DMS153 (cell line): ENCODE measurements at regions not wholly inside any gene's neighbourhood (a gene's known extent, or its start where the extent isn't known, plus 50 kb on each side); places are given as distances from the start of the nearest gene placed in this dataset.

Experiments used
- DNase-seq: peaks from one replicate; lab custom pipeline; 2025; lab: John Stamatoyannopoulos, UW

DNA sequence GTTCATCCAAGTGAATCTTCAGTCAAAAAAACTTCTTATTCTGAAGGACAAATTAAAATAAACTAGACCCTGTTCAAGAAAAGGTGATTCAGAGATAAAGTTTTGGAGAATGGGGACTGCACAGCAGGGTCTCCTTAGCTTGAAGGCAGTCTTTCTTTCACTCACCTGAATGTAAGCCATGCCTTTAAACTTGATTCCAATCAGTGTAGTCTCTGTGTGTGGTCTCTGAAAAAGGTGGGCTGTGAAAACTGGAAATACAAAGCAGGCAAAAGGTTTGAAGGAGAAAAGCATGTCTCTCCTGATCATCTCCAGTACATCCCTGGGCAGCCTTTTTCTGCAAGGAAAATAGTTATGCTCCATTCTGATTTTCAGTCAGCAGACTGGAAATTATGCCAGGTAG is 188.0 kb upstream of the SASH1 start:
- DNase-seq, result no peak

DNA sequence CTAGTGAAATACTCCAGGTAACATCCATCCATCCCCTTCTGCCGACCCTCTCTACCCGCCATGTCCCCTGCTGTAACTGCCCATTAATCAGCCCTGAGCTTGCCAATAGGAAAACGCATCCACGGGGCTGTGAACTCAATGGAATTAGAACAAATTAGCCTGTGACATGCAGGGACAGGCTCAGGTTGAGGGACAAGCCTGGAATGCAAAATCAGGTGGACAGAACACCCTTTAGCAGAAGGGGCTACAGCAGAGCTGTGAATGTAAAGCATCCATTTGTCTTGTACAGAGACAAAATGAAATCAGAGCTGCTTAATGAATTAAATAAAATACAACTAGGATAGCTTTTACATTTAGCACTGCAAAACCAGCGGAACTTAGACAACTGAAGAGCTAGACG is 187.3 kb upstream of the SASH1 start:
- DNase-seq, result no peak

DNA sequence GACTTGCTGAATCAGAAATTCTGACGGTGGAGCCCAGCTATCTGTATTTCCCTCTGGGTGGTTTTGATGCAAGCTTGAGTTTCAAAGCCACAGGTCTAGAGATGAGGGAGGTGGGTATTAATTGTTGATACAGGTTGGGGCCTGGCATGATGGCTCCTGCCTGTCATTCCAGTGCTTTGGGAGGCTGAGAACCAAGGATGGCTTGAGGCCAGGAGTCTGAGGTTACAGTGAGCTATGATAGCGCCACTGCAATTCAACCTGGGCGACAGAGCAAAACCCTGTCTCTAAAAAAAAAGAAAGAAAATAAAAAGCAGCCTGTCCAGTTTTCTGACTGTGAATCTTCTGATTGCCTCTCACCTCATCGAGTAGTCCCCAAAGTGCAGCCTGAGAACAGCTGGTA is 184.8 kb upstream of the SASH1 start:
- DNase-seq, result no peak

DNA sequence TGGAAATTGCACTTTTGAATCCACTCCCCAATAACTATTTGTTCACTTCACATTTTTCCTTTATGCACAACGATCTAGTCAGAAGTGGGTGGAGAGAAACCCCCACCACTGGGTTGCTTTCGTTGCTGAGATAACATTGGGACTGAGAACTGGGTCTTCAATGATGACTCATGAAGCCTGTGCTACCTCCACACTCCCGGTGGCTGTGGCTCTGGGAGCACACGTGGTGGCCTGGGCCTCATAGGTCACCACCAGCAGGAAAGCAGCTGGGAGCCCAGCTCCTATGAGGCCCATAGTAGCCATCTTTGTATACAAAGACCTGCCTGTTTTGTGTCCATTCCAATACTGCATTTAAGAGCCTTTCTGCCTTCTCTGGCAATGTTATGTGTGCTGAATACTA is 178.0 kb upstream of the SASH1 start:
- no peak for DNase-seq

DNA sequence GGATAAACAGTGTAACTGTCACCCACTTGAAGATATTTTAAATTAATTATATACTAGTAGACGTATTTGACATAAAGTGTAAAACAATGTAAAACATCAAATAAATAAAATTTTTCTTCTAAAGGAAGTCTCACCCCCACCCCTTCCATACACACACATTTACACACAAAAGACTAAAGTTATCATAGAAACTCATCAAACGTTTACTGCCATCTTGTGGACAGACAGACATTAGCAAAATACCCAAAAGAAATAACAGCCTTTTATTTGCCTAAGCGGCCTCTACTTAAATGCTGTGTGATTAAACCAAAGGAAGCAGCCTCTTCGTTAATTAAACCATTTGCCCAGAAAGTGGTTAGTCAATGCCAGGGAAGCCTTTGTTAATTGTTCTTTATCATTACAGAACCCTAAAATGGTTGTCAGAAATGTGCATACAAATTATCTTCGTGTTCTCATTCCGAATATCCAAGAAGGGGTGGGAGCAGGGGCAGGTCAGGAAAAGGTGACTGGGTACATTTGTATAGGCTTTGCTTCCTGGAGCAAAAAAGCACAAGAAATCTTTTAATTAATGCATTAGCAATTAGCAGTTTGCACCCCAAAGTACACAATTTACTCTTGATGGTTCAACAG is 176.2 kb upstream of the SASH1 start:
- DNase-seq, result peak; percentile 44

DNA sequence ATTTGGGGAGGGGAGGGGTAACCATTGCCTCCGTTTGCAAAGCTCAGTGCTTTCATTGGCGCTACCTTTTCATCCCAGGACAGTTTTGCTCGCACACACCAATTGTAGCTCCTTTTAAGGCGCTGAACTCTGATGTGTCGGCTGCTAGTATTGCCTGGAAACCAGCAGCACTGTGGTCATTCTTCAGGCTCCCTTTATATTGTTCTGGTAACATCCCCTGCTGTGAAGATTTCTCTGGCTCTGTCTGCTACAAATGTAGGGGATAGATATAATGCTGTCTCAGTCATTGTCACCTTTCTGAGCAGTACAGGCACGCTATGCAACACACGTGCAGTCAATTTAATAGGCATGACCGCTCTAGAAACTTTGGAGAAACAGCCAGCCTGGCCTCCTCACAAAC is 172.9 kb upstream of the SASH1 start:
- no peak for DNase-seq

DNA sequence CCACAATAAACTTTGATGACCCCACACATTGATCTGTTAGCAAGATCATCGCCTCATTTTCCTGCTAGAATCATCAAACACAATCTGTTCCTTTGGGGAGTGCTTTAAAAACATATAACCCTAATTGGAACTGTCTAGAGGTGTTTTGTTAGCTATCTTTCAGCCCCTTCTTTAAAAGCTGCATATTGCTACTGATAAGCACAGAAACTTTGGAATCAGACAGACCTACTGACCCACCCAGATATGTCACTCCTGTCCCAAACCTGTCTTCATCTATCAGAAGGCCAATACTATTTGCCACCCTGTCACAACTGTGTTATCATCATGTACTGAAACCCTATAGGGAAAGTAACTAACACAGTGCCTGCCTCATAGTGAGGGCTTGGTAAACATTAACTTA is 172.4 kb upstream of the SASH1 start:
- no peak for DNase-seq

DNA sequence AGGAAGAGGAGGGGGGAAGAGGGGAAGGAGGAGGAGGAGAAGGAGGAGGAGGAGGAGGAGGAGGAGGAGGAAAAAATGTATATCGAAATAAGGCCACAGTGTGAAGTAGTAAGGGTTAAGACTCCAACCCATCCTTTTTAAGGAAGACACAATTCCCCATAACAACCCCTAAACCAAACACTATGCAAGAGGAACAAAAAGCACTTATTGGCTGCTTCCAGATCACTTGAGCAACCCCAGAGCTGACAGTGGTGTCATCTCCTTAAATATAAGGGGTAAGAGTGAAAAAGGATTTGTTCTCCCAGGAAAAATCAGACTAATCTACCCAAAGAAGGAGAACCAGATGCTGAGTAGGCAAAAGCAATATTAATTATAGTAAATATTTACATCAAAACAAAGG is 169.1 kb upstream of the SASH1 start:
- DNase-seq, result no peak

DNA sequence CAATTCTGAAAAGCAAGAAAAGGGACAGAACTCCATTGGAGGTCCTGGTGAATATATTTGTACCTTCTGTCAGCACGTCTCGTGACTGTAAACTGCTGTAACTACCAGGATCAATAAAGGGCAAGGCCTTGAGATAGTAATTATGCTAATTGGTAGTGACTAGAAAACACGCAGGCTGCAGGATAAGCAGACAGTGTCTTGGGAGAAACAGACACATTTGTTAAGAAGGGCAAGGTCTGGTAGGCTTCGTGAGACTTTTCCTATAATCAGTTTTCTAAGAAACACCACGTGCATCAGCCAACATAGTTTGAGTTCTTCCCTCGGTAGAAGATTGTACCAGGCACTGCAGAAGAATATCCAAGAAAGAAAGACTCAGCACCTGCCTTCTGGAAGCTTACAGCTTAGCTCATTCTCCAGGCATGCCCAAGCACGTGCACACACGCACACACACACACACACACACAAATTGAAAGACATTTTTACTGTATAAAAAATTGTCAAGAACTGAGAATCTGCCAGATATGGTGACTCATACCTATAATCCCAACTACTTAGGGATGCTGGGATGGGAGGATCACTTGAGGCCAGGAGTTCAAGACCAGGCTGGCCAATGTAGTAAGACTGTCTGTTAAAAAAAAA is 167.0 kb upstream of the SASH1 start:
- DNase-seq, result no peak

DNA sequence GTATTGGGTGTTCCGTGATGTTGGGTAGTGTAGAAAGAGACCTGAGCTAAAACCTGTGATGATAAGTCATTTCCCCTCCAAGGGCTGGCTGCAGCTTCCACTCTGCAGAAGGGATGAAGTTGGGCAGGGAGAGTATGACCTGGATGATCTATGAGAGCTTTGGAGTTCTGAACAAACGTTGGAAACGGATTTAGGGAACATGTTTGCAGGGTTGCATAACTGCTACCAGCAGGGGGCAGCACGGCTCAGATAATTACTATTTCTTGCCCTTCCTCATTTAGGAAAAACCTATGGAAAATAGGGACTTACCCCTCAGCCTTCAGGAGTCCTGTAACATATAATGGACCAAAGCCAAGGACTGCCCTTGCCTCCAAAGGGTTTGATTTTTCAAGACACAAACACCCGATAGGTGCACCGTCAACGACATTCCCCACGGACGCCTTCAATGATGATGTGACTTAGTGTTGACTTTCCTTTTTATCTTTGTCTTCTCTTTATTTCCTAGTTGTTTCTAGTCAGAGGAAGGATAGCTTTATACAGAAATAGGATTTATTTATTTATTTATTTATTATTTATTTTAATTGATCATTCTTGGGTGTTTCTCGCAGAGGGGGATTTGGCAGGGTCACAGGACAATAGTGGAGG is 164.9 kb upstream of the SASH1 start:
- no peak for DNase-seq

DNA sequence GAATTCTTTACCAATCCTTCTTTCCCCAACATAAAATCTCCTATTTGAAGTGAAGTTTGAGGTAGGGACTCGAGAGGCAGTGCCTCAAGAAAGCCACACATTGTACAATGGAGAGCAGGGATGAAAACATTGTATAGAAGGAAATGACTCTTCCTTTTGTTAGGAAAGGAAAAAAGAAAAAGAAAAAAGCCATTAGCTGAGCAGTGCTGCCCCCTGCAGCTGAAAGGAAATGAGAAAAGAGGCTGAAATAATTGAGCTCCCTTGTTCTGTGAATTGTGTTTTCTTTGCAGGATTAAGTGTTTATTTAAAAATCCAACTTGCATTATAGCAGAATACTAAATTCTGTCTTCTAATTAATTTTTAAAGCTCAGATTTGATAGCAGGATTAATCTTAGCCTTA is 162.9 kb upstream of the SASH1 start:
- DNase-seq, result no peak

DNA sequence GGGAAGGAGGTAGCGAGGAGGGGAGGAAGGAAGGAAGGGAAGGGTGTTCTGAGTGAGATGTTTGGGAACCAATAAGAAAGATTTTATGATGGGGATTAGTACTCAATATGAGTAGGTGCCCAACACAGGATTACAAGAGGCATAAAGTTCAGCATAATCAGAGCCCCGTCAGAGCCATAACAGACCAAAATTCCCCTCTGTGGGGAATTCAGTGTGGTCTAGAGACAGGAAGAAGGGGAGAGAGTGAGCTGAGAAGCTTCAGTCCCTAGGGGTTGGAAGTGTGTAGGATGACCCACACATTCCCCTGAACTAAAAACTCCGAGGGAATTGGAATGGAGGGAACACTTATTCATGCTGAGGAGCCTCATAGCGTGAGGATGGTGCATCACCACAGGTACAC is 160.3 kb upstream of the SASH1 start:
- DNase-seq, result no peak

DNA sequence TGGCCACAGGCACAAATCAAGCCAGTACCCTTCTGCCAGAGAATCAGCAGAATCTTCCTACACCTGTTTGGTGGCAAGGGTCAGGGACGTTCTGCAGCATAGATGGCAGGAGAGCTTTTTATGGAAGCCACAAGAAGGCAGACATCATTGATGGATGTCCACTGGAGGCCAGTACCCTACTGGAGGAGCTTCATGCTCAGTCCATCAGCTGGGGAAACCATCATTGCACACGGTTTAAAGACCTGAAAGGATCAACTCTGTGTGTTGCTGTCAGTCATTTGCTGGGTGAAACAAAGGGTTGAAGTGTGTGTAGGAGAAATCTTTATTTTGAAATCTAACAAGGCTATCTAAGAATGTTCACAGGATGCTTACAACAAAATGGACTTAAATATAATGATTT is 158.9 kb upstream of the SASH1 start:
- no peak for DNase-seq

DNA sequence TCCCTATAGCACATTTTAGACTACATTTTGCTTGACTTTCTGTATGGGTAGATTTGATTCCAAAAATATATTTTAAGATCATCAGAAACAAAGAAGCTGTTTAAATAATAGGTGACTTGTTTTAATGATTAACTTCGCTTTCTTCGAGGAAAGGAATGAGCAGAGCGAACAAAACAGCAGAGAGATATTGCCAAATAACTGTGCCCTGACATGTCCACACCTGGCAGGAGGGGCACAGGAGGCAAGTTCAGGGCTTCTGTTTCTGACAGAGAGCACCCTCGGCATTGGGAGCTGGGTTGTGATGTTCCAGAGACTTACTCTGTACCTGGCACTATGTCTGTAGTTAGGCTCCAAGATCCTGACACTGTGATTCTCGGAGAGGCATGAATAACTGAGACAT is 155.7 kb upstream of the SASH1 start:
- DNase-seq, result no peak

DNA sequence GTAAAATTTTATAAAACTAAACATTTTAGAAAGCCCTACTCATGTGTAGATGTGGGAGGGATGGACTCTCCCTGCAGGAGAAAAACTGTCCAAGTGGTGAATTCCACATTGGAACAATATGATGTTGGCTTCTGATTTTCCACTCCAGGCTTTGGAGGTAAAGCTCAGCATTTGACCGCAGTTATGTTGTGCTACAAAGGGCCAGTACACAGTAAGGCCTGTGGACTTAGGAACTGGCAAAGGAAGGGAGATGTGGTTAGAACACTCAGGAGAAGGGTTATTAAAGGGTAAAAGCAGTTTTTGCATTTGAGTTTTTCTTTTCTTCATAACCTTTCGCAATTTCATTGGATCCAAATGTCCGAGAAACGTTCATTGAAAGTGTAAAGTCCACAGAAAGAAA is 150.3 kb upstream of the SASH1 start:
- no peak for DNase-seq

DNA sequence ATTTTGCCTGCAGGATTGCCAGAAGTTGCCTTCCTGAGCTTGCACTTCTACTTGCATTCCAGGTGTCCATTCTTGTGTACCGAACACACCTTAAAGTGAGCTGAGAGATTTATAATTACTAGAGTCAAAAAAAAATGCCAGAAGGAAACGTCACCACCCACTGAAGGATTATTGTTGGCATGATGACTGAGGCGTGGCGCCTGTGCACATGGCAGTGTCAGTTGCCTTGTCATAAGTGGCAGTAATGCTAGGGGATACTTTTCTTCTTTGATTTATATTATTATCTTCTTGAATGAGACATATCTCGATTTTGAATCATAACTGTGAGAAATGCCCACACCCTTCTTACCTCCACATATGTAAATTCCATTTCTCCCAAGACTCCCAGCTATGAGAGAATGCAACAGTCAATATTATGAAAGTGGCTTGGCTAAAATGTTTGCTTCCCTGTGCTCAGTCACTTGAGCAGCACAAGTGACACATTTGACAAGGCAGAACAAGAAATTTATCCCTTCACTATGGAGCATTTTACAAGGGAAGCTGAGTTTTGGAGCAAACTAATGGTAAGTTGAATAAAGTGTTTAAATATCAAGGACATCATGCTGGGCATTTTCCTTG is 149.5 kb upstream of the SASH1 start:
- no peak for DNase-seq

DNA sequence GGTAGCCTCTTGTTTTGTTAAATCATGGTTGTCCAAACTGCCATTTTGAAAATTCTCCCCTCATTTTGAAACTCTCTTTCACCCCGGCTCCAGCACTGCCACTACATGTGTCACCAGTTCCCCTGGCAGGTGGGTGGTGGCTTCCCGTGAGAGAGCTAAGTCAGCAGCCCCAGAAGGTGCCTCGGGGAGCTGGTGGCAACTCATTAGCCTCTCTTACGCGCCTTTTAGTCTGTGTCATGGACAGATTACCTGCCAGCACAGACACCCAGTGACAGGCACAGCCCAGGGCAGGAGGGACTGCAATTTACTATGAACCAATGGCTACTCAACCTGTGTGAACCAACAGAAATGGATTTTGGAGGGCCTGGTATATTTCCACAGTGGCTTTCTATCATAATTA is 147.1 kb upstream of the SASH1 start:
- no peak for DNase-seq

DNA sequence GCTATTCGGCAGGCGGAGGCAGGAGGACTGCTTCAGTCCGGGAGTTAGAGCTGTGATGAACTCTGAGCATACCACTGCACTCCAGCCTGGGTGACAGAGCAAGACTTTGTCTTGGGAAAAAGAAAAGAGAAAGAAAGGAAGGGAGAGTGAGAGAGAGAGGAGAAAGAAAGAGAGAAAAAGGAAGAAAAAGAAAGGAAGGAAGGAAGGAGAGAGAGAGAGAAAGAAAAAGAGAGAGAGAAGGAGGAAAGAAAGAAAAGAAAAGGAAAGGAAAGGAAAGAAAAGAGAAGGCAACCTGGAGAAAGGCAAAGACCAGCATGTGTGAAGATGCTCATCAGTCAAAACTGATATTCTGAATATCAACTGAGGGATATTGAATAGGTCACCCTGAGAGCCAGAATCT is 143.1 kb upstream of the SASH1 start:
- no peak for DNase-seq

DNA sequence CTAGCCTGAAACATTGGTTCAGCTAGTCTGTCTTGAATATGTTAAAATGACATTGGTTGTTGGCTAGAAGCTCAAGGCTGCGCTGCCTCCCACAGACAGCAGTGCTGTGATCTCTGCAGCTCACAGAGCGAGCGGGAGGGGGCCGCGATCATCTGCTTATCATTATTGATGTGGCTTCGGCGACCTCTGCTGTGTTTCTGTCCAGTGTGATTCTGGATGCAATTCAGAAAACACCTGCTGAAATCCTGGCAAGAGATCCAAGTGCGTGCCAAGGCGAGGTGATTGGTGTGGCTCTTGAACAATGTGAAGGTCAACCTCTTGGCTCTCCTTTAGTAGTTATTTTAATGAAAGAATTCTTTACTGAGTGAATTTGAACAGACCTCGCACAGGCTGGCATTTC is 142.3 kb upstream of the SASH1 start:
- DNase-seq, result no peak

DNA sequence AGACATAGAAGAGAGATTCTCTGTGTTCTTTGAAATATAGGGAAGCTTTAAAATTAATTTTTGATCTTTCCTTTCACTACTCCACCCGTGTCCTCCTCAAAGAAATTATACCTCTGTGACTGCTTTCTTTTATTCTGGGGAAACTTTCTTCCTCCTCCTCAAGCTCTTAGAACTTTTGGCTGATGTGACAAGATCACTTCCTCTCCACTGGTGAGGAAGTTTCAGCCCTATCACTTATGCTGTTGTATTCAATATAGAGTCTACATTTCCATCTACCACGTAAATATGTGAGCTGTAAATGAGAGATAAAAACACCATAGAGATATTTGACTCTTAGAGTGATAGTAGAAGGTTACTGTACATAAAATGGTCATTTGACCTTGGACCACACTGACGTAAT is 141.9 kb upstream of the SASH1 start:
- DNase-seq, result no peak

DNA sequence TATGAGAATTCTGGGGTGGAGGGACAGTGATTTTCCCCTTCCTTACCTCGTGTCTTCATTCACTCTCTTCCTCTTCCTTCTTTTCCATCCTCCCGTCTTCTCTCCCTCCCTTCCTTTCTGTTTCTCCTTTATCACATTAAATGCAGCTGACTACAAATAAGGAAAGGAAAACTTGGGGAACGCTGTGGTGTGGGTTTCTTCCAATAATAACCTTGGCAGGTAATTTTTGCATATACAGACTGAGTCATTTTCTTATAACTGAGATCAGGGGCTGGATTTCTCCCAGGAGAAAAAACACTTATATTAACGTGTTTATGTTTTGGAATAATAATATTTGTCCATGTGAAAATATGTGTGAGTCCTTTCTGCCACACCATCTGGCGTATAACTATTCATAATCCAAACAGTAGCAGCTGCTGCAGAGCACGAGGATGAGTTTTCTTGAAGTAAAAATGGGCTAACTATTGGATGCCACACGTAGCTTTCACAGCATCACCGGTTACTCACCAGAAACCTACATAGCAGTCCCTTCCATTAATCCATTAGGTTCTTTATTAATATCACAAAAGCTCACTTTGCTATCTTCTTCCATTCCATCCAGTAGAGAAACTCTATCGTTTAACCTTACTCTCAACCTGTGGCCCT is 139.2 kb upstream of the SASH1 start:
- DNase-seq, result no peak

DNA sequence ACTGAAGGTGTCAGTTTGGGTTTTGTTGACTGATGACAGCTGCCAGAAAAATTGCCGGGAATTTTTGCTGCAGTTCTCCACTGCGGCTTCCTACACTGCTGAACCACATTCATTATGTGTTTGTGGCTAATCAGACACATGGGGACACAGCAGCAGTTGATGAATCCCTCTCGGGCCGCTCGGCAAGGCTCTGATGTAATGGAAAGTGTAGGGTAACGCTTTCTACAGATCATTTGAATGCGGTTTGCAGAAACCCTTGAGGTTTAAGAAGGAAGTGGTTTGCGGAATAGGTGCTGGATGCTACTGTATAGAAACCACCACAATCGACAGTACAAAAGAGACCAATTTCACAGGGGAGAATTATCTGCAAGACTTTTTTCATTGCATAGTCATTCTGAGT is 138.7 kb upstream of the SASH1 start:
- peak; percentile 62 for DNase-seq

DNA sequence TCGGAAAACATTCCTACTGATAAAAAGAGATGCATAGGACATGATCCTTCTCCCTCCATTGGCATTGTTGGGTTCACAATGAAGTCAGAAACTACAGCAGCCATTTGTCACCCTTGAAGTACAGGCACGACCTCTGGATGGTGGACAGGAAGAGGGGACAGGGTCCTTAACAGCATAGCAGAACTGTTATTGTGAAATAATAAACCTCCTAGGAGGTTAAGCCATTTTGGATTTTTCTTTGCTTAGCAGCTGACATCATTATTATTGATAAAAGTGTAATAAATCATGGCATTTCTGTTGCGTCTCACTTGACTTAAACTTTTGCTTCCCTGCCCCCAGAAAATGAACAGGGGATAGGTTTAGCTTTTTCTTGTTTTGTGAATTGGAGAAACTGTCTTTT is 134.3 kb upstream of the SASH1 start:
- DNase-seq, result no peak
